IMR-90 (cell line): ENCODE measurements at regions not wholly inside any gene's neighbourhood (a gene's known extent, or its start where the extent isn't known, plus 50 kb on each side); places are given as distances from the start of the nearest gene placed in this dataset.
"Not testable (repeated sequence)": the region's sequence is repeated elsewhere in the genome, so short reads cannot be mapped to it uniquely, and the experiment has no call there.

Source experiments
- ATAC-seq: fragments of 200-7000 bp; cut with Tn5 transposase; 2 replicates; pipeline ENCODE4 v1.9.1; 2020; ENCODE audit warnings: low read depth, mild to moderate bottlenecking, moderate library complexity
- BruUV-seq: library from RNA; stranded (reverse); fragments of 400-500 nt; replicated peaks from 2 replicates; lab custom pipeline; 2021; lab: Mats Ljungman, UMichigan
- CTCF ChIA-PET: fragments of 300-600 bp; formaldehyde crosslinking; extraction: SDS; loops from one replicate; lab custom pipeline; 2021; ENCODE audit warnings: antibody characterized with exemption; lab: Yijun Ruan, JAX
- POLR2A ChIA-PET: fragments of 300-600 bp; sonication (Branson Sonifier 250); formaldehyde crosslinking; loops from one replicate; lab custom pipeline; 2022; ENCODE audit warnings: antibody characterized with exemption; ENCODE audit not compliant: unreplicated experiment; lab: Charles Lee
- DNase-seq: peaks from one replicate; pipeline ENCODE4 v3.0.0; 2013
- H2AFZ ChIP-seq: replicated peaks from 2 replicates; pipeline ENCODE3; 2013; ENCODE audit warnings: low read length, mild to moderate bottlenecking; ENCODE audit not compliant: poor library complexity
- H2AK5ac ChIP-seq: 2 replicates; pipeline ENCODE4 v1.6.1; 2013; ENCODE audit warnings: low read depth, low read length, inconsistent platforms
- H2AK9ac ChIP-seq: replicated peaks from 2 replicates; pipeline ENCODE3; 2013; ENCODE audit warnings: mild to moderate bottlenecking, low read depth, low read length, moderate library complexity; ENCODE audit not compliant: poor library complexity
- H2BK120ac ChIP-seq: 2 replicates; pipeline ENCODE4 v1.6.1; 2013; ENCODE audit warnings: low read depth, low read length, inconsistent platforms
- H2BK15ac ChIP-seq: 3 replicates; pipeline ENCODE4 v1.6.1; 2013; ENCODE audit warnings: low read depth, low read length, inconsistent platforms
- H2BK20ac ChIP-seq: 2 replicates; pipeline ENCODE4 v1.6.1; 2013; ENCODE audit warnings: low read depth, mild to moderate bottlenecking, inconsistent platforms, low read length, moderate library complexity
- H2BK5ac ChIP-seq: 2 replicates; pipeline ENCODE4 v1.6.1; 2013; ENCODE audit warnings: mild to moderate bottlenecking, low read depth, low read length, inconsistent platforms; ENCODE audit not compliant: poor library complexity, severe bottlenecking
- H3K14ac ChIP-seq: replicated peaks from 2 replicates; pipeline ENCODE4 v1.6.1; 2013; ENCODE audit warnings: low read depth, low read length, inconsistent platforms
- H3K18ac ChIP-seq: 2 replicates; pipeline ENCODE4 v1.6.1; 2013; ENCODE audit warnings: low read depth, low read length, control low read depth
- H3K23ac ChIP-seq: 2 replicates; pipeline ENCODE4 v1.6.1; 2013; ENCODE audit warnings: low read depth, low read length, inconsistent platforms
- H3K27ac ChIP-seq: 2 replicates; pipeline ENCODE4 v1.5.1; 2013; ENCODE audit warnings: mild to moderate bottlenecking, control low read depth, low read length; ENCODE audit not compliant: insufficient read depth
- H3K27me3 ChIP-seq: 2 replicates; pipeline ENCODE4 v1.6.1; 2013; ENCODE audit warnings: low read length; ENCODE audit not compliant: control insufficient read depth, insufficient read depth
- H3K36me3 ChIP-seq: 2 replicates; pipeline ENCODE4 v1.6.1; 2013; ENCODE audit warnings: low read length, mixed read lengths; ENCODE audit not compliant: control insufficient read depth, insufficient read depth
- H3K4ac ChIP-seq: 2 replicates; pipeline ENCODE4 v1.6.1; 2013; ENCODE audit warnings: low read depth, low read length, inconsistent platforms
- H3K4me1 ChIP-seq: 2 replicates; pipeline ENCODE4 v1.6.1; 2013; ENCODE audit warnings: low read length, mixed read lengths; ENCODE audit not compliant: control insufficient read depth, insufficient read depth
- H3K4me2 ChIP-seq: 2 replicates; pipeline ENCODE4 v1.6.1; 2013; ENCODE audit warnings: low read depth, mild to moderate bottlenecking, control low read depth, low read length, moderate library complexity
- H3K4me3 ChIP-seq: 2 replicates; pipeline ENCODE4 v1.5.1; 2013; ENCODE audit warnings: low read depth, mild to moderate bottlenecking, control low read depth, low read length, moderate library complexity; ENCODE audit not compliant: insufficient read depth
- H3K56ac ChIP-seq: 2 replicates; pipeline ENCODE4 v1.6.1; 2013; ENCODE audit warnings: low read length, inconsistent platforms; ENCODE audit not compliant: insufficient read depth; ENCODE audit errors: extremely low read depth
- H3K79me1 ChIP-seq, 2 experiments: 2 replicates each; pipeline ENCODE4 v1.6.1; 2013; ENCODE audit warnings: low read length in 2 of 2, inconsistent platforms in 1 of 2, low read depth in 1 of 2
- H3K9ac ChIP-seq: 2 replicates; pipeline ENCODE4 v1.6.1; 2013; ENCODE audit warnings: low read depth, low read length, control low read depth
- H3K9me1 ChIP-seq: 2 replicates; pipeline ENCODE4 v1.6.1; 2013; ENCODE audit warnings: low read length, inconsistent platforms; ENCODE audit not compliant: insufficient read depth
- H3K9me3 ChIP-seq: 2 replicates; pipeline ENCODE4 v1.6.1; 2013; ENCODE audit warnings: low read length; ENCODE audit not compliant: control insufficient read depth, insufficient read depth
- H4K20me1 ChIP-seq: 2 replicates; pipeline ENCODE4 v1.6.1; 2013; ENCODE audit warnings: low read length, inconsistent platforms; ENCODE audit not compliant: insufficient read depth
- H4K5ac ChIP-seq: 2 replicates; pipeline ENCODE4 v1.6.1; 2013; ENCODE audit warnings: mild to moderate bottlenecking, low read depth, low read length, control low read depth
- H4K8ac ChIP-seq, 2 experiments: 2 replicates each; pipeline ENCODE4 v1.6.1; 2013; ENCODE audit warnings: low read depth in 2 of 2, low read length in 2 of 2, control low read depth in 1 of 2, inconsistent platforms in 1 of 2
- H4K91ac ChIP-seq: 2 replicates; pipeline ENCODE4 v1.6.1; 2013; ENCODE audit warnings: low read depth, low read length, inconsistent platforms; ENCODE audit not compliant: insufficient read depth
- WGBS, 2 experiments: methylation state at CpG; one replicate each; pipeline versions ENCODE4 v1.1.5 to v1.1.7; 2013; ENCODE audit warnings: missing lambda C conversion rate in 2 of 2; ENCODE audit not compliant: insufficient read length in 1 of 2; ENCODE audit errors: extremely low coverage in 2 of 2; 5-methylcytosine and 5-hydroxymethylcytosine counted together
- dilution Hi-C: fragments of 300-500 bp; cut with HindIII; formaldehyde crosslinking; loops from one replicate; pipeline ENCODE4 v1.14.3; 2018; ENCODE audit warnings: low sequenced_read_pairs; ENCODE audit not compliant: unreplicated experiment
- in situ Hi-C: fragments of 300-500 bp; cut with MboI; formaldehyde crosslinking; loops from 3 replicates; pipeline ENCODE4 v1.14.3; 2019; ENCODE audit warnings: low sequenced_read_pairs, inconsistent platforms, mixed read lengths
- intact Hi-C: fragments of 100-400 bp; cut with micrococcal nuclease; formaldehyde crosslinking; loops from 2 replicates; pipeline ENCODE4 v1.10.0; 2022

DNA sequence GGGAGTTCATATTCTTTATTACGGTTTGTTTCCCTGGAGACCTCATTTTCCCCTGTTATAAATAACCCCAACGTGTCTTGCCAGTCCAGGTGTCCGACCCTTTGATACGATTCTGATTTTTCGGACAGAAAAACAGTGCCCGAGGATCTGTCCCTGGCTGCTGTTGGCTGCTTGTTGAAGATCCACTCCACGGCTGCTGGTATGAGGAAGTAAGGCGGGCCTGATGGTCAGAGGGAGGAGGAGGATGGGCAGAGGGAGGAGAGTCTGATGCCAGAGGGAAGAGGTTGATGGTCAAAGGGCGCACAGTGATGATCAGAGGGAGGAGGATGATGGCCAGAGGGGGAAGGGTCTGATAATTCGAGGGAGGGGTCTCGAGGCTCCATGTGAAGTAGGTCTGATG, 99.9 kb downstream of the ATP6V0E2 start:
- H2BK5ac ChIP-seq, H4K5ac ChIP-seq, H2BK120ac ChIP-seq, H3K14ac ChIP-seq, H2AK9ac ChIP-seq, H3K56ac ChIP-seq, H3K18ac ChIP-seq, H3K36me3 ChIP-seq, H2BK20ac ChIP-seq, H3K9me3 ChIP-seq, intact Hi-C loops, CTCF ChIA-PET, in situ Hi-C loops, H3K4me2 ChIP-seq, H3K27me3 ChIP-seq, POLR2A ChIA-PET, H3K9me1 ChIP-seq, H2BK15ac ChIP-seq, H3K4ac ChIP-seq, H2AK5ac ChIP-seq, H4K20me1 ChIP-seq, H3K9ac ChIP-seq, H3K79me1 ChIP-seq, H4K91ac ChIP-seq, DNase-seq, H3K23ac ChIP-seq, ATAC-seq, H2AFZ ChIP-seq, BruUV-seq, H3K4me3 ChIP-seq, H3K4me1 ChIP-seq, H4K8ac ChIP-seq, H3K27ac ChIP-seq, dilution Hi-C loops: not testable (repeated sequence)
- no CpG with 5 or more reads among the region's 11 CpGs for WGBS, 2 experiments

DNA sequence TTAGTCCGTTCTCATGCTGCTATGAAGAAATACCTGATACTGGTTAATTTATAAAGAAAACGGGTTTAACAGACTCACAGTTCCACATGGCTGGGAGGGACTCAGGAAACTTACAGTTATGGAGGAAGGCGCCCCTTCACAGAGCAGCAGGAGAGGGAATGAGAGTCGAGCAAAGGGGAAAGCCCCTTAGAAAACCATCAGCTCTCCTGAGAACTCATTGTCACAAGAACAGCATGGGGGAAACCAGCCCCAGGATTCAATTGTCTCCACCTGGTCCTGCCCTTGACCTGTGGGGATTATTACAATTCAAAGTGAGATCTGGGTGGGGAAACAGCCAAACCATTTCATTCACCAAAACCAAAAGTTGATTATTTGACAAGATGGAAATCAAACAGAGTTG, 101.8 kb downstream of the ATP6V0E2 start:
- H3K23ac ChIP-seq, H3K4me2 ChIP-seq, in situ Hi-C loops, H2BK5ac ChIP-seq, H3K18ac ChIP-seq, H3K9me3 ChIP-seq, ATAC-seq, BruUV-seq, H4K5ac ChIP-seq, H4K91ac ChIP-seq, H2AK5ac ChIP-seq, H3K4me3 ChIP-seq, H3K9ac ChIP-seq, H3K56ac ChIP-seq, H3K27ac ChIP-seq, H3K36me3 ChIP-seq, H3K9me1 ChIP-seq, DNase-seq, CTCF ChIA-PET, dilution Hi-C loops, H2BK15ac ChIP-seq, H2BK120ac ChIP-seq, H3K27me3 ChIP-seq, H2AK9ac ChIP-seq, intact Hi-C loops, H3K4me1 ChIP-seq, POLR2A ChIA-PET, H3K79me1 ChIP-seq, H4K8ac ChIP-seq, H2BK20ac ChIP-seq, H2AFZ ChIP-seq, H3K14ac ChIP-seq, H4K20me1 ChIP-seq, H3K4ac ChIP-seq: not testable (repeated sequence)
- WGBS, 2 experiments: no CpG with 5 or more reads among the region's 4 CpGs
